ENCODE measurements at regions not wholly inside any gene's neighbourhood (a gene's known extent, or its start where the extent isn't known, plus 50 kb on each side); places are given as distances from the start of the nearest gene placed in this dataset.

DNA sequence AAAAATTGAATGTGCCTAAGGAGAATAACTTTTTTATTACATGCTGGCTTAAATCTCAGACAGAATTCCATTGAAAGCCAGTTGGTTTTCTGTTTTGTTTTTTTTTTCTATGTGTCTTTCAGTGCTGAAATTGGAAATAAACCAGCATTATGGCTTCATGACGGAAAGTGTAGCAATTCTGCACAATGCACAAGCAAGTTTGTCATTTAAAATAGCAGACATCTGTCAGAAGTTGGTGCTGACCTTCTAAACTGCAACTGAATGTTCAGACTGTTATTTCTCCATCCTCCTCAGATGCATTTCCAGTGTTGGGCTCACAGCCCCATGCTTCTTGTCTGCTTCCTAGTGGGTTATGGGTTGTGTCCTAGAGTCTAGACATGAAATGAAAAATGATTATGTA is 107.2 kb upstream of the LIMCH1 start:
- no peak for DNase-seq

DNA sequence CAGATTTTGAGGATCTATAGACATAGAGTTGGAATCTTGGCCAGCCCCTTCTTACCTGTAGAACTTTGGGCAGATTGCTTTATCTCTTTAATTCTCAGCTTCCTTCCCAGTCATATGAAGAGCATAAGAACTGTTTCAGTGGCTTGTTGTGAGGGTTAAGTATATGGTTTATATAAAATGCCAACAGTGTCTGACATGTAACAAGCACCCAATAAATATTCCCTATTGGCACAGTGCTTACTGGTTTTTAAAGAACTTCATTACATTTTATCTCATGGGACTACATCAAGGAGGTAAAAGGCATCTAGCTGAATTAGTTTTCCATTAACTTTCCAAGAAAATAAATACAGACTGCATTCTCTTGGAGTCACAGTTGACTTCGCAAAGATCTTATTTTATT is 106.7 kb upstream of the LIMCH1 start:
- no peak for DNase-seq

DNA sequence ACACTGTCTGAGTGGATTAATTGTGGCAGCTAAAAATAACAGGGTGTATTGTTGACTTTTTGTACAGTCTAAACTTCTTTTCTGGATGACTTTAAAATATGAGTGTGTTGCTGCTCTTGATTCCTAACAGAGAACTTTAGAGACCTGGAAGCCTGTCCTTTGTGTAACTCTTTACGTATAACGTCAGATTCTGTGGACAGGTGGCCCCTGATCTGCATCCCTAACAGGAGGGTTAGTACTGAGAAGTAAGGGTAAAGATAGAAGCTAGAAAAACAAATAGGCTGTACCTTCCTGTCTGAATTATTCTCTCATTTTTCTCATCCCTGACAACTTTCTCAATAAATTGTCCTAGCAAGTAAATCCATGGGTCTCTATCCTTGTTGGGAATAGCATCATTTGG is 105.7 kb upstream of the LIMCH1 start:
- DNase-seq, result no peak

DNA sequence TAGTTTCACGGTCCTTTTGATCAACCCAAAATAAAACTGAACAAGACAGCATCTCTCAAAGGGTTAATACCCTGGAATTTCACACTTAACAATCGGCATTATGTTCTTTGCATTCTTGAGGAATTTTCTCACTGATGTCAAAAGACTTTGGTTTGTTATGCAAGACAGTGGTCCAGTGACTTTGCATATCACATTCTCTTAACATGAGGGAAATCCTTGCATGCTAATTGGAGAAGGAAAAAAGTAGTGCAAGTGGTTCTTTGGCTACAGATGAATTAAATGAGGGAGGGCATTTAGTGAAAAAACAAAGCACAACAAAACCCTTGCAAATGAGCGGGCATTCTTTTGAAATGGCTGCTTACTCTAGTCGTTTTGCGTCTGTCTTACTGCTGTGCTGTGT is 105.1 kb upstream of the LIMCH1 start:
- DNase-seq, result no peak

DNA sequence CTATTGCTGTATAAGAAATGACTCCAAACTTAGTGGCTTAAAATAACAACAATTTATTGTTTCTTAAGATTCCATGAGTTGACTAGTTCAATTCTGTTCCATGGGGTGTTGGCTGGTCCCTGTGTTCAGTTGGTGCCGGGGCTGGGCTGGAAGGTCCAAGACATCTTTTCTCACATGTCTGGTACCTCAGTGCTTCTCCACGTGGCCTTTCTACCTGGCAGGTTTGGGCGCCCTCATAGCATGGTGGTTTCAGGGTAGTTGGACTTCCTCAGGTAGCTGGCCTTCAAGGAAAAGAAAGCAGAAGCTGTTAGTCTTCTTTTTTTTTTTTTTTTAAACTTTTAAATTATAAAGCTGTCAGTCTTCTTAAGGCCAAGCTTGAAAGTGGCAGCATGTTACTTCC is 104.6 kb upstream of the LIMCH1 start:
- no peak for DNase-seq

DNA sequence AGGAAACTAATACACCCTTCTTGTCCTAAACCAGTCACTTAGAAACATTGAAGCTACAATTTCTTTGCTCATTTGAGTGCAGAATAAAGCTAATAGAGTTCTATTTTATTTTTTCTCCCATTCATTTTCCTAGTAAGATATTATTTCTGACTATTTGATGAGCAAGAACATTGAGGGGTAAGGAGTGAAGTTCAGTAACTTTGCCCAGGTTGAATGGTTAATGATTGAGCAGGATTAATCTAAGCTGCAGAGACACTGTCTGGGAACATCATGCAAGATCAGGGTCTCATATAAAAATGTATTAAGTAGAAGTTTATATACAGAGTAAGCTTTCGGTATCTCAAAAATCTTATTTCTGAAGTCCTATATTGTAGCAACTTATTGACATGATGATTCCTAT is 102.4 kb upstream of the LIMCH1 start:
- no peak for DNase-seq

DNA sequence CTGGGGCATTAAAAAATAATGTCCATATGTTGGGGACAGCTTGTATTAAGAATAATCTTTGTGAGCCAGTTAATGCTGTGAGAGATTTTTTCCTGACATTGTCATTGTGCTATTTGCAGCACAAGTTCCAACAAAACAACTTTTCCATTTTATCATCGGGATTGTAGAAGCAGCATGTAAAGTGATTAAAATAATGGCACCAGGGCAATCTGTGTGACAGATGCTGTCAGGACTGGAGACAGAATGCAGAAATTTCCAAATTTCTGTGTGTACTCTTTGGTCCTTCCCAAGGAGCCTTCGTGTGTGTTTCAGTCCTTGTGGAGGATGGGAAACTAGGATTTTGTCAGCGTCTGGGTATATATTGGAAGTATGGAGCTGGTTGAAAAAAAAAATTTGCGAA is 101.5 kb upstream of the LIMCH1 start:
- no peak for DNase-seq

DNA sequence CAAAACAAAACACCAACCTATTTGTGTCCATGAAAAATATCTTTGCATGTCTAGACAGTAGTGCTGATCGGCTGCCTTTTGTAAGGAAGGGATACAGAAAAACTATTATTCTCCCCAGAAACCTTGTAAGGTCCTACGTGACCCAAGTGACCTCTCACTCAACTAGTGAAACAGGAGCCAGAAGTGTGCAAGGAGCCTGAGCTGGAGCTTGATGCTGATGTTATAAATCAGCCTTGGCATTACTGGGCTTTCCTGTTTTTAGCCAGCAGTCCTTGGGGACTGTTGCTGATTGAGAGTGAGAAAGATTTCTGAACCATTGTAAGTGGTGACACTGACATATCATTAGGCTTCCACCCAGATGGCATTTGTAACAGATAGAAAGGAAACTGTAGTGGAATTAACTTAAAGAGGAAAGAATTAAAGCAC is 100.8 kb upstream of the LIMCH1 start:
- no peak for DNase-seq

DNA sequence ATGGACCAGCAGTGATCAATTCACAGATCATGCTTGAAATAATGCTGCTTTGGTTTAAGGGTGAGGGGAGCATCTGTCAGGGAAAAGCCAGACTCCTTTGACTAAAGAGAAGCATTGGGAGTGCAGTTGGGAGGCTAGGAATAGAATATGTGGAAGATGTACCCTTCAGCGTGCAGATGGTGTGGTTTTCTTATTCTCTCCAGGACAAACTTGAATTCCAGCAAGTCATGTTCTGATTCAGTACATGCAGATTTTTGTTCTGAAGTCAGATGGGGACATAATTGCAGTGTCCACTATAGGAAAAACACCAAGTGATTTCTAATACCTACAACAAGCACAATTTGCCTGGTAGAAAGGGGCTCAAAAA is 99.0 kb upstream of the LIMCH1 start:
- DNase-seq, result no peak

DNA sequence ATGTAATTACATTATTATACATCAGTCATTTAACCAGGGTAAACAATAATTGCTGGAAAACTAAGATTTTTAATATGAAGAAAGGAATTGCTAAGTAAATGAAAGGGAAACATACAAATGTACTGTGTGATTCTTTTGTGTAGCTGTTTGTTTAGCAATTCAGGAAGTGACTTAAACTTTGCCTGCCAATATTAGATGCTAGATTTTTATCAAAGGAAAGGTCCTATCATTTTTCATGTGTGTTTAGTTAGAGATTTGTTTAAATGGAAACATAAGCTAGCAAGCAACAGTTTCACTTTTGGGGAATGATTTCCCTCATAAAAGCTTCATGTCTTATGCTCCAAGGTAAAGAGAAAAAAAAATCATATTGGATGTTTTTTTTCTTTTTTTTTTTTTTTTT is 95.1 kb upstream of the LIMCH1 start:
- DNase-seq, result no peak

DNA sequence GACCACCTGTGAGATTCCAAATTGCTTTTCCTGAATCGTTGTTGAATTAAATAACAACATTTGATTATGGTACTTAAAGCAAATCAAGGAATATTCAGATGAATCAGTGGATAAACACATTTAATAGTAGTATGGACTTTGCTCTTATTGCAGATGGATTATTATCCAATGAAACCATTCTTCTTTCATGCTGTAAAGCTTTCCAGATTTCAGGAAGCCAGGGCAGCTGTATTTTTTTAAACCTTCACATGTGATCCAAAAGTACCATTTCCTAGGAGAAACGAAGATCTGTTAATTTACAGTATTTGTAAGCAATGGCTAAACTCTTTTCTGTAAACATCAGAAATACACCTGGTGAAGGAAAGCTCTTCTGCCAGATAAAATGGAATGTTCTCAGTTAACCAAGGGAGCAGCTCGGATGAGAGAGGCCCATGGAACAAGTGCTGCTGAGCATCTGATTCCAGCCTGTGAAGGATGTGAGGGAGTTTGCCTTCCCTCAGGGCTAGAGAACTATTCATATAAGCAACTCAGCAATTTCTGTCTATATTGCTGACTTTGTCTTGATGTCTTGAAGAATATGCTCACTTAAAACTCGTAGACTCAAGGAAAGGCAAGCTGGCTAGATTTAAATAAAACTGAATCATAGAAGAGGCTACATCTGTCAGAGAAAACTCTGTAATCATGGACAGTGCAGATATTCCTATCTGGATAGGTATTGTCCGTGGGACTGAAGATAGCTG is 94.4 kb upstream of the LIMCH1 start:
- no peak for DNase-seq

DNA sequence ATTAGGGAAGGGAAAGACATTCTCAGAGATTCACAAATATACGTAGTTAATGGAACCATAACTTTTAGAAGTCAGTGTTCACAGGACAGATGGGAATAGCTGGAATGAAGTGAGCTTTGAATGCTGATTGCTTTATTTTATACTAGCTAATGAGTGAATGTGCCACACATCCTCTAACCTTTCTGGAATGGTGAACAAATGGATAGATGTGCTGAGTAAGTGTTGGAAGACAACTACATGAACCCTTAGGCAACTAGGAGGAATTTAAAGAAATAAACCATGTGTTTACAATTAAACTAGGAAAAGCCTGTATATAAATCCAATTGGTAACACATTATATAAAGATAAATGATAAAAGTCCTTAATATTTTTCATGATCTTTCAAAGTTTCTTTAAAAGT is 91.6 kb upstream of the LIMCH1 start:
- DNase-seq, result no peak

DNA sequence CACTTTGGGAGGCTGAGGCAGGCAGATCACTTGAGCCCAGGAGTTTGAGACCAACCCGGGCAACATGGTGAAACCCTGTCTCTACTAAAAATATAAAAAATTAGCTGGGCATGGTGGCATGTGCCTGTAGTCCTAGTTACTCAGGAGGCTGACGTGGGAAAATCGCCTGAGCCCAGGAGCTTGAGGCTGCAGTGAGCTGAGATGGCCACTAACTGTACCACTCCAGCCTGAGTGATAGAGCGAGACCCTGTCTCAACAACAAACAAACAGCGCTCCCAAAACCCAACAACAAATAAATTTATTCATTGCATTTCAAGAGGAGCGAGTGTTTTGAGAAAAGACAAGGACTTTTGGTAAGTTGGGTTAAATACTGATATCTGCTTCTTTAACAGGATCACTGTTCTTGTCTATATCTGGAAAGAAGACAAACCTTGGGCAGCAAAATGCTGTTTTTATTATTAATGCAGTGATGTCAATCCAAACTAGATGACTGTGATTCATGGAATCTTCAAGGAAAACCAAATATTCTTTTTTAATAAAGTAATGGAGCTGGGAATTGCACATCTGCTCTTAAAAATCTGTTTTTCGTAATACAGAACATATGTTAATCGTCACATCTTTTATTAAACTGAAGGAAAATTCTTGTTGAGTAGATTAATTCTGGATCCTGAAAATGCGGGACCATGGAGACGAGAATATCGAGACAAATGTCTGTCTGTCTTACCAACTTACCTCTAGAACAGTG is 90.8 kb upstream of the LIMCH1 start:
- DNase-seq, result no peak

DNA sequence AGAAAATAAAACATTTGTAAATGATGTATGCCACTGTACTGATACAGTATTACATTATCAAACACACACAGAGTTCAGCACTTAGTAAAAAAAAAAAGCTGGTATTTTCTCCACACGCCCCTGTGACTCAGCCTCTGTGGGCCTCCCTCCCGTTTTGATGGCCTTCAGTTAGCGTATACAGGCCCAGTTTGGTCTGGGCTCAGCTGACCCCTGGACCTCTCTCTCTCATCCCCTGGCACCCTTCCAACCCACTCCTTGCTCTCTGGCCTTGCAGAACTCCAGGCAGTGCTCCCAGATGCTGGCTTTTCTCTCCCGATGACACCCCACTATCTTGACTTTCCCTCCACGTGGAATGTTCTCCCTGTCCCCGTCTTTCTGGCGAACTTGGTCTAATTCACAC is 89.0 kb upstream of the LIMCH1 start:
- no peak for DNase-seq

DNA sequence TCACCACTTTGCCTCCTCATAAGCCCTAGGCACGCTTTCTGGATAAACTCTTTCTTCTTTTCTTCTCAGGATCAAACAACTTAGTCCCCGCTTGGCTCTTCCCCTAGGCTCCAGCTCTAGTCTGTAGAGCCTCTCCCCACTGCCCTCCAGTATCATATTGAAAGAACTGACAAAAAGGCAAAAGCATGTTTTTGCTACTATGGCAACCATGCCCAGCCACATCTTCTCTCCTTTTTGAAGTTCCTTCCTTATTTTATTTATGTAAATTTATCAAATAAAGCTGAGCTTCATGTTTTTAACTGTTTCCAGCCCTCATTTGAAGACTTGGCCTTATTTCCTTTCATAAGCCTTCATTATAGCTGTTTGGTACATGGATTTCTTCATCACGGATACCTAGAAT is 86.0 kb upstream of the LIMCH1 start:
- no peak for DNase-seq

DNA sequence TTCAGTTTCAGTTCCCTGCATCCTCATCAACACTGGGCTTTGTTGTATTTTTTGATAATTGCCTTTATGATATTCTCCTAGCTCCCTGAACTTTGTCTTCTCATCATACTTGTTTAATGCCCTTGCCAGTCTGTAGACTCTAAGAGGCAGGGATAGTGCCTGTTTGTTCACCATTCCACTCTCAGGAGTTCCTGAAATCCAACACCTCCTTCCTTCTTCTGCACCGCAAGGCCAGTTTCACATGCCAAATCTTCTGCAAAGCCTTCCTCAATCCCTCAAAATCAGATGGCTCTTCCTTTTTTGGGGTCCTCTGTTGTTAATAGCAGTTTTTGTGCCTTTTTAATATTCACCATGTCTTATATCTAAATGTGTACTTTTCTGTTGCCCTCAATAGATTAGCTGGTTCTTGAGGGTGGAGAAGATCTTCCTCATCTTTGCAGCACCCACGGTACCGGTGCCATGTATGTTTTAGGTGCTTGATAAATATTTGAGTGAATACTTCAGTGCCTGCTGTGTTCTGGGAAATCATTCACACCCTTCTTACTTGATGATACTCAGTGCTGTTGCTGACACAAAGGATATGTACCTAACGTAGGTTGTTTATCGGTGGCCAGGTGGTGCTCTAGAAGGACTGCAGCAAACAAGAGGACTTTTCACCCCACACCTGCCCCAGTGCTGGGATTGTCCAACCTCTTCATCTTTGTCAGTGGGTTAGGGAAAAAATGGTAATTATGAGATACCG is 85.3 kb upstream of the LIMCH1 start:
- DNase-seq, result no peak

DNA sequence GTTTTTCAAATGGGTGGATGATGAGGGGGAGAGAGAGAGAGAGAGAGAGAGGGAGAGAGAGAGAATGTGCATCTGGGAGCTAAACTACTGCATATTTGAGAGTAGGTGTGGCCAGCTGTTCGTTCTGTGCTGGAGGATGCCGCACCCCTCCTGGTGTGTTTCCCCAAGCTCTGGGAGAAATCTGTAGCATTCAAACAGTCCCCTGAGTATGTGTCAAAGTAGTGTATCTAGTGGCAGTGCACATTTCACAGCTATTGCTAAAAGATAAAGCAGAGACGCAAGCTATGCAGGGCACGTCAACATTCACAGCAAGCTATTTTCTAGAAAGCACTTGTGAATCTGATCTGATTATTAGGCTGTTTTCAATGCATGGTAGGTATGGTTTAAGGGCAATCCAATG is 83.5 kb upstream of the LIMCH1 start:
- DNase-seq, result no peak

DNA sequence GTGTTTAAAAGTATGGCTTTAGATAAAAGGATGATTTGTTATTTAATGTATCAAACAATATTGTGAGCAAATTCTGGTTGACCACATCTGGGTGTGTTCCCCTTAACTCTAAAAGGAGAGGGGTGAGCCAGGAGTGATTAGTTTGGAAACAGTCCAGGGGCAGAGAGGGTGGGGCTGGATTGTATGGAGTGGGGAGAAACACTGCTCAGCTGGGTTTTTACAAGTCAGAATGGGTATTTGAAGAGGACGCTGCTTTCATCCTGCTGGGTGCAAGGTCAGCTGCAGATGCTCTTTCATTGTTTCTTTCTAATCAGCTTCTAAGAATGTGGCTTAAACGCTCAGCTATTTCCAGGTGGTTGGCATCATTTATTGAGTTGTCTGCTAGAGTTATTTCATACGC is 82.8 kb upstream of the LIMCH1 start:
- DNase-seq, result no peak

DNA sequence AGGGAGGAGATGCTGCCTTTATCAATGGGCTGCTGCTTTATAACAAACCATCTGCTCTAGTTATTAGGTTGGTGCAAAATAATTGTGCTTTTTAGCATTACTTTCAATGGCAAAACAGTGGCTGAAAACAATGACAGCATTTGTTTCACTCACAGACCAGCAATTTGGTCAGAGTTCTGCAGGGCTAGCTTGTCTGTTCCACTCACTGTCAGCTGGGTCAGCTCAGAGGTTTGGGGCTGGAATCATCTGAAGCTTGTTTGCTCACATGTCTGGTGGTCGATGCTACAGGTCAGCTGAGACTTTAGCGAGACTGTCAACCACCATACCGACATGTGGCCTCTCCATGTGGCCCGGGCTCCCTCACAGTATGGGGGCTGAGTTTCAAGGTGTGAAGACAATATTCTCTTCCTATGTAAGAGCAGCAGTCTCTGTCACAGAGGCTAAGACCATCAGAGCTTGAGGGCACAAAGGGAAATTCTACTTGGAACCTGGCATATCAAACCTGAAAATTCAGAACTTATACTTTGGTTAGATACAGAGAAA is 81.3 kb upstream of the LIMCH1 start:
- DNase-seq, result no peak

DNA sequence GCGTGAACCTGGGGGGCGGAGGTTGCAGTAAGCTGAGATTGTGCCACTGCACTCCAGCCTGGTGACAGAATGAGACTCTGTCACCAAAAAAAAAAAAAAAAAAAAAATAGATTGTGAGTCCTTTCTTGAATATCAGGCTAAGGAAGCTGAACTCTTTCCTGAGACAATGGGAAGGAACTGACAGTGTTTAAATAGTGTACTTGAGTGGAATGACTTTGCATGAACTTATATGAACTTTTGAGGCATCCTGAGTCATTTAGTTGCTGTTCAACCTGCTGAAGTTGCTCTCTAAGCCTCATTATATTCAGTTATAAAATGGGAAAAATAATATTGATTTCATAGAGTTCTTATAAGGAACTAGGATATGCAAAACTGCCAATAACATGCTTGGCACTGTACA is 79.3 kb upstream of the LIMCH1 start:
- DNase-seq, result no peak

DNA sequence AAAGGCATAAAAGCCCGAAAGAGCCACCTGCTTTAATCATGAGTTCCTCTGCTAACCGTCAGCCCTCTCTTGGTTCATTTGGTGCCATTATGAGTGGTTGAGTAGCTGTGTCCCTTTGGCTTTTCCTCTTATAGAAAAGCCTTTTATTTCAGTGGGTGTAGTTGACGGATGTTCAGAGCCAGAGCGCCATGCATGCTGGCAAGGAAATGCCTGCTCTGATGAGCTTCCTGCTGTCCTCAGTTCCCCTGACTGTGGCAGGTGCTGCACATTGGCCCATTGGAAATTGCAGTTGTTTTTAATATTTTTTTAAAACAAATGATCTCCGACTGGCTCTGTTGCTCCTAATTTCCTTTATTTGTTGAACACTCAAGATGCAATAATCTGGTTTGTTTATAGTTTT is 77.3 kb upstream of the LIMCH1 start:
- no peak for DNase-seq

DNA sequence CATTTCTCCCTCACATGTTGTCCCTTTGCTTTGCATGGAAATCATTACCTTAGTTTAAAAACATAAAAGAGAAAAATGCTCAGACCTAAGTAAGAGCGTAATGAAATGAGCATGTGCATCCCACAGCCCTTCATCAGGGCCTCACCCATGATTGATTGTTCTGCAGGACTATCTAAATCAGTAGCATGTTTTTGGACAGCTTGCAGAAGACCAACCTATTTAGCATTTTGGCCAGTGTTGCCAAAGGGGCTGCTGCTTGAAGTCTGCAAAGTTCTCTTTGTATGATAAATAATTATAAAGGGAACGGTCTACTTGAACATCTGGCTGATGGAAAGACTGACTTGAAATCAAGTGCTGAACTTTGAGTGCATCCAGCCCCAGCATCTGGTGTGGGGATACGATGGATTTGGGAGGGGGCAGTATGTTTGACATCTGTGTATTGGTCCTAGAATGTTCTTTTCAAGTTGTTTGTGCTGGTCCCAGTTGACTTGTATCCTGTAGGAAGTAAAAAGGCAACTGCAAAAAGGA is 76.1 kb upstream of the LIMCH1 start:
- DNase-seq, result no peak

DNA sequence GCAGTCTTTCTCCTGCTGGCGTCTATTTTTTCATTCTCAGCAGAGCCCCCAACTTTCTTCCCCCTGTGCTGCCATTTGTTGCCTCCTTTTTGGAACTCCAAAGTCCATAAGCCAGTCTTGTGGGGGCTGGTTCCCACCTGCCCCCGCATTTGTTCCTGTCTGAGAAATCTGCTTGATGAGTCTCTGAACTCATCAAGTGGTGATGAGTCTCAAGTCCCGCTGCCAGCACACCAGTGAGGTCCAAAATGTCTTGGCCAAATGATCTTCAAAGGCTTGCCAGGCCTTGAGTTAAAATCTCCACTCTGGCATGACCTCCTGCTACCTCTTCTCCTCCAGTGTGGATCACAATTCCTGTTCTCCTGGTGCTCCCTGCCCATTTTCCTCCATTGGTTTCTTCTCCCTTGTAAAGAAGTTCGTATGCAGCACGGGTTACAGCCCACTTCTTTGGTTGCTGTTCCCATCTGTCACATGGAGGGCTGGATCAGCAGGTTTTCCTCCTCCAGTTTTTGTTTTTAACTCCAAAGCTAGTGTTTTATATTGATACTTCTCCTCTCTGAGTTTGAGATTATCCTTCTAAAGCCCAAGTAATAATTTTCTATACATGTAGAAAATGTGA is 72.7 kb upstream of the LIMCH1 start:
- no peak for DNase-seq
